OCI-LY7 (cell line): ENCODE measurements at regions not wholly inside any gene's neighbourhood (a gene's known extent, or its start where the extent isn't known, plus 50 kb on each side); places are given as distances from the start of the nearest gene placed in this dataset.

Experiments
- BruUV-seq: library from RNA; stranded (reverse); fragments of 400-500 nt; replicated peaks from 2 replicates; lab custom pipeline; 2021; lab: Mats Ljungman, UMichigan
- CTCF ChIA-PET: fragments of 300-600 bp; sonication (Branson Sonifier 250); formaldehyde crosslinking; loops from one replicate; lab custom pipeline; 2022; ENCODE audit warnings: antibody characterized with exemption; ENCODE audit not compliant: unreplicated experiment; lab: Charles Lee
- POLR2A ChIA-PET: fragments of 300-600 bp; sonication (Branson Sonifier 250); formaldehyde crosslinking; loops from one replicate; lab custom pipeline; 2022; ENCODE audit warnings: antibody characterized with exemption; lab: Charles Lee
- DNase-seq: peaks from one replicate; pipeline ENCODE4 v3.0.0-alpha.2; 2015; ENCODE audit warnings: low spot score
- H2AFZ ChIP-seq: fragments of 200-600 bp; sonication (generic), shearing (Covaris generic); 2 replicates; pipeline ENCODE4 v1.6.1; 2014; ENCODE audit warnings: mild to moderate bottlenecking, antibody characterized with exemption, low read length, moderate library complexity
- H3K27ac ChIP-seq: fragments of 200-600 bp; sonication (generic); 2 replicates; pipeline ENCODE4 v1.5.1; 2014; ENCODE audit warnings: mixed run types, low read depth, mild to moderate bottlenecking, moderate library complexity, low read length, inconsistent platforms; ENCODE audit not compliant: poor library complexity, severe bottlenecking
- H3K36me3 ChIP-seq: fragments of 200-600 bp; sonication (generic); 2 replicates; pipeline ENCODE4 v1.6.1; 2014; ENCODE audit warnings: mild to moderate bottlenecking, antibody characterized with exemption, low read length, moderate library complexity, mixed read lengths; ENCODE audit not compliant: insufficient read depth
- H3K4me1 ChIP-seq: fragments of 200-600 bp; sonication (generic); 2 replicates; pipeline ENCODE4 v1.5.1; 2014; ENCODE audit warnings: mild to moderate bottlenecking, low read length; ENCODE audit not compliant: insufficient read depth, poor library complexity, severe bottlenecking
- H3K4me2 ChIP-seq: fragments of 200-600 bp; sonication (generic); 2 replicates; pipeline ENCODE4 v1.6.1; 2014; ENCODE audit warnings: mild to moderate bottlenecking, low read length
- H3K4me3 ChIP-seq: fragments of 200-600 bp; sonication (generic); 2 replicates; pipeline ENCODE4 v1.5.1; 2014; ENCODE audit warnings: mild to moderate bottlenecking, low read depth, low read length; ENCODE audit not compliant: poor library complexity, severe bottlenecking
- H3K79me2 ChIP-seq: fragments of 200-600 bp; sonication (generic); 2 replicates; pipeline ENCODE4 v1.6.1; 2016; ENCODE audit warnings: low read depth, mild to moderate bottlenecking, low read length, moderate library complexity, mixed read lengths; ENCODE audit not compliant: insufficient read depth
- H3K9me2 ChIP-seq: fragments of 200-600 bp; sonication (generic); 2 replicates; pipeline ENCODE4 v1.6.1; 2016; ENCODE audit warnings: mild to moderate bottlenecking, low read length, mixed read lengths; ENCODE audit not compliant: insufficient read depth
- H3K9me3 ChIP-seq: fragments of 200-600 bp; sonication (generic); 2 replicates; pipeline ENCODE4 v1.6.1; 2014; ENCODE audit warnings: mild to moderate bottlenecking, mixed run types, low read length, mixed read lengths
- H4K20me1 ChIP-seq: fragments of 200-600 bp; sonication (generic); 2 replicates; pipeline ENCODE4 v1.6.1; 2014; ENCODE audit warnings: mild to moderate bottlenecking, antibody characterized with exemption, low read length, moderate library complexity, mixed read lengths; ENCODE audit not compliant: insufficient read depth
- EZH2phosphoT487 ChIP-seq: fragments of 200-600 bp; sonication (generic); IDR thresholded peaks from 2 replicates; pipeline ENCODE4 v1.6.1; 2018; ENCODE audit warnings: low read depth, borderline replicate concordance, mild to moderate bottlenecking, mixed run types, antibody characterized with exemption, low read length, moderate library complexity, mixed read lengths
- intact Hi-C: fragments of 100-400 bp; cut with micrococcal nuclease; formaldehyde crosslinking; loops from one replicate; pipeline ENCODE4 v1.10.0; 2022; ENCODE audit not compliant: unreplicated experiment
- TF ChIP-seq, protein P1 (sequence below): fragments of 200-600 bp; sonication (generic); conservative IDR thresholded peaks from 2 replicates; pipeline ENCODE4 v1.5.1; 2014; ENCODE audit warnings: mild to moderate bottlenecking, antibody characterized with exemption, low read length, moderate library complexity, mixed read lengths

DNA sequence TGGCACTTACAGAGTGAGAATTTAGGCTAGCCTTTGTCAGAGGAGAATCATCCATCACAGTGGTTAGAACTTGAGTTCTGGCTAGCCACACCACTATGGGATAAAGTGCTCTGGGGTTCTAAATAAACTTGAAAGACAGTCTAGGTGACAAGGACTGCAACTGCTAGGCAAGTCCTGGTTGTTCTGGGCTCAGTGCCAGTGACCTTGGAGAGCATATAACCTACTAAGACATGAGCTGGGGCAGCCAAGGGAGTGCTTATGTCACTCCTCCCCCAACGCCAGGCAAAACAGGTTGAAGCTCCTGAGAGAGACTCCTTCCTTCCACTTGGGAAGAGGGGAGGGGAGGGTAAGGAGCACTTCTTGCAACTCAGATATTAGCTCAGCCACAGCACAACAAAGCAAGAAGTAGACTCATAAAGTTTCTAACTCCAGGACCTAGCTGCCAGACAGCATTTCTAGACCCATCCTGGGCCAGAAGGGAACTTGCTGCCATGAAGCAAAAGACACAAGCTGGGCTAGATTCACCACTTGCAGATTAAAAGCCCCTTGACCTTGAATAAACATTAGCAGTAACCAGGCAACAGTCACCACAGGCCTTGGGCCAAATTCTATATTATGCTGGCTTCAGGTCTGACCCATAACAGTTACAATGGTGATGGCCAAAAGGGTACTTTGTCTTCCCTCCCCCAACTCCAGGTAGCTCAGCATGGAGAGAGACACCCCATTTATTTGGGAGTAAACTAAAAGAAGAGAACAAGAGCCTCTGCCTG is 963.7 kb downstream of the PLOD2 start:
- intact Hi-C loops, result no loop called here
- Histone ChIP-seq H3K9me2 (no peaks in the 10 kb centered on the region), H3K4me2 (no peak overlapping the region), H3K27ac (no peak overlapping the region), H3K79me2 (no peaks in the 10 kb centered on the region), H3K36me3 (no peaks in the 10 kb centered on the region), H4K20me1 (no peaks in the 10 kb centered on the region), H3K9me3 (no peaks in the 10 kb centered on the region), H3K4me3 (no peak overlapping the region), H3K4me1 (no peaks in the 10 kb centered on the region), H2AFZ (no peak overlapping the region)
- ChIA-PET CTCF (no interaction called here), POLR2A (interaction anchor here (0.5 kb wide), 1 partner anchor 372 kb away, joined by 3 read pairs; no protein-coding TSS in a partner anchor)
- DNase-seq, result no peak
- BruUV-seq, result no TSS peak
- TF ChIP-seq EZH2phosphoT487, result no peak
- TF ChIP-seq, protein P1, sequence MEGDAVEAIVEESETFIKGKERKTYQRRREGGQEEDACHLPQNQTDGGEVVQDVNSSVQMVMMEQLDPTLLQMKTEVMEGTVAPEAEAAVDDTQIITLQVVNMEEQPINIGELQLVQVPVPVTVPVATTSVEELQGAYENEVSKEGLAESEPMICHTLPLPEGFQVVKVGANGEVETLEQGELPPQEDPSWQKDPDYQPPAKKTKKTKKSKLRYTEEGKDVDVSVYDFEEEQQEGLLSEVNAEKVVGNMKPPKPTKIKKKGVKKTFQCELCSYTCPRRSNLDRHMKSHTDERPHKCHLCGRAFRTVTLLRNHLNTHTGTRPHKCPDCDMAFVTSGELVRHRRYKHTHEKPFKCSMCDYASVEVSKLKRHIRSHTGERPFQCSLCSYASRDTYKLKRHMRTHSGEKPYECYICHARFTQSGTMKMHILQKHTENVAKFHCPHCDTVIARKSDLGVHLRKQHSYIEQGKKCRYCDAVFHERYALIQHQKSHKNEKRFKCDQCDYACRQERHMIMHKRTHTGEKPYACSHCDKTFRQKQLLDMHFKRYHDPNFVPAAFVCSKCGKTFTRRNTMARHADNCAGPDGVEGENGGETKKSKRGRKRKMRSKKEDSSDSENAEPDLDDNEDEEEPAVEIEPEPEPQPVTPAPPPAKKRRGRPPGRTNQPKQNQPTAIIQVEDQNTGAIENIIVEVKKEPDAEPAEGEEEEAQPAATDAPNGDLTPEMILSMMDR, result no peak

DNA sequence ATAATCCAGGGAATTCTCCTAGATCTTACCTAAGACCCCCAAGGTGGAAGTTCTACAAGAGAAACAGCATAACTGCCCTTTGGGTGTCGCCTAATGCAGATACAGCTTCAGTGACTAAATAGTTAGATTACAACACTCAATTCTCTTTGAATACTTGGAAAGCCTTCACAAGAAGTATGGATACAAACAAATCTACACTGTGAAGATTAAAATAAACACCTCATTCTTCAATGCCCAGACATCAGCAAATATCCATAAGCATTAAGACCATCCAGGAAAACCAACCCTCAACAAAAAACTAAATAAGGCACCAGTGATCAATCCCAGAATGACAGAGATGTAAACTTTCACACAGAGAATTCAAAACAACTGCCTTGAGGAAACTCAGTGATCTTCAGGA is 963.2 kb downstream of the PLOD2 start:
- Histone ChIP-seq H3K79me2 (no peaks in the 10 kb centered on the region), H2AFZ (no peak overlapping the region), H3K4me1 (no peaks in the 10 kb centered on the region), H3K4me3 (no peak overlapping the region), H3K9me3 (no peaks in the 10 kb centered on the region), H3K36me3 (no peaks in the 10 kb centered on the region), H3K9me2 (no peaks in the 10 kb centered on the region), H4K20me1 (no peaks in the 10 kb centered on the region), H3K4me2 (no peak overlapping the region), H3K27ac (no peak overlapping the region)
- intact Hi-C loops, result no loop called here
- TF ChIP-seq, protein P1, result no peak
- no peak for TF ChIP-seq EZH2phosphoT487
- BruUV-seq, result no TSS peak
- CTCF ChIA-PET, result no interaction called here
- POLR2A ChIA-PET, result no interaction called here
- DNase-seq, result no peak

DNA sequence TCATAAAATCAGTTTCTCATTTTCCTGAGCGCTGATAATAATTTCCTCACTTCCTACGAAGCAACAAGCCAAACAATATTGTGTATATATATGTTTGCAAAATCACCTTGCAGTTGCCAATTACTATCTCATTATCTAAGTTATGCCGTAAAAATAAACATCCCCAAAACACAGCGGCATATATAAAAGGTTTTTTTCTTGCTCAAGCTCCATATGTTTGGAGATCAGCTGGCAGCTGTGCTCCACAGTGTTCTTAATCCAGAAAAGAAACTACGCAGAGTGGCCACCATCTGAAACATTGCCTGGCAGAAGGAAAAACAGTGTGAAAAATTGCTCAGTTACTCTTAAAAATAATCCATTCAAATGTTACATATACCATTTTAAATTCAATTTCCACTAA is 951.4 kb downstream of the PLOD2 start:
- Histone ChIP-seq H3K4me2 (no peak overlapping the region), H3K27ac (no peak overlapping the region), H4K20me1 (no peaks in the 10 kb centered on the region), H2AFZ (no peak overlapping the region), H3K4me3 (no peak overlapping the region), H3K79me2 (no peaks in the 10 kb centered on the region), H3K36me3 (no peaks in the 10 kb centered on the region), H3K4me1 (no peaks in the 10 kb centered on the region), H3K9me2 (no peaks in the 10 kb centered on the region), H3K9me3 (no peaks in the 10 kb centered on the region)
- POLR2A ChIA-PET, result no interaction called here
- TF ChIP-seq EZH2phosphoT487, result no peak
- TF ChIP-seq, protein P1, result no peak
- intact Hi-C loops, result no loop called here
- no TSS peak for BruUV-seq
- CTCF ChIA-PET, result no interaction called here
- DNase-seq, result no peak
